Liver (tissue), 3 donors: ENCODE measurements at regions not wholly inside any gene's neighbourhood (a gene's known extent, or its start where the extent isn't known, plus 50 kb on each side); places are given as distances from the start of the nearest gene placed in this dataset.

ENCODE experiments used
- ATF3 ChIP-seq: IDR thresholded peaks from 2 replicates; pipeline ENCODE4 v1.6.1; 2016; ENCODE audit warnings: antibody characterized with exemption
- CTCF ChIP-seq: fragments of 150-350 bp; IDR thresholded peaks from 2 replicates; pipeline ENCODE4 v1.5.1; 2017; ENCODE audit warnings: improper control_type of control experiment, low read depth, low read length; ENCODE audit not compliant: missing input control
- EGR1 ChIP-seq, 2 donors: IDR thresholded peaks; 2 replicates each; pipeline ENCODE4 v1.6.1; 2016 to 2018; ENCODE audit warnings: antibody characterized with exemption in 2 of 2, low read depth in 2 of 2
- FOXA1 ChIP-seq: IDR thresholded peaks from 2 replicates; pipeline ENCODE4 v1.6.1; 2016; ENCODE audit warnings: antibody characterized with exemption
- GABPA ChIP-seq, 2 donors: IDR thresholded peaks in 1 of 2; conservative IDR thresholded peaks in 1 of 2; 2 replicates each; pipeline ENCODE4 v1.6.1; 2016; ENCODE audit warnings: antibody characterized with exemption in 2 of 2, mild to moderate bottlenecking in 1 of 2, moderate library complexity in 1 of 2
- JUND ChIP-seq, 2 donors: IDR thresholded peaks; 2 replicates each; pipeline ENCODE4 v1.6.1; 2016; ENCODE audit warnings: antibody characterized with exemption in 2 of 2
- RAD21 ChIP-seq, 2 donors: IDR thresholded peaks; 2 replicates each; pipeline ENCODE4 v1.6.1; 2016; ENCODE audit warnings: antibody characterized with exemption in 2 of 2, mild to moderate bottlenecking in 2 of 2
- REST ChIP-seq: IDR thresholded peaks from 2 replicates; pipeline ENCODE4 v1.6.1; 2016; ENCODE audit warnings: antibody characterized with exemption, mild to moderate bottlenecking
- RXRA ChIP-seq, 2 donors: IDR thresholded peaks; 2 replicates each; pipeline ENCODE4 v1.6.1; 2017 to 2018; ENCODE audit warnings: antibody characterized with exemption in 2 of 2, mild to moderate bottlenecking in 1 of 2
- SP1 ChIP-seq: IDR thresholded peaks from 2 replicates; pipeline ENCODE4 v1.6.1; 2018; ENCODE audit warnings: antibody characterized with exemption, mild to moderate bottlenecking
- ZBTB33 ChIP-seq: IDR thresholded peaks from 2 replicates; pipeline ENCODE4 v1.6.1; 2016; ENCODE audit warnings: antibody characterized with exemption
- TF ChIP-seq, protein P1 (sequence below): IDR thresholded peaks from 2 replicates; pipeline ENCODE4 v1.6.1; 2016; ENCODE audit warnings: antibody characterized with exemption
- donor health status: healthy.
- donor health status: healthy.

DNA sequence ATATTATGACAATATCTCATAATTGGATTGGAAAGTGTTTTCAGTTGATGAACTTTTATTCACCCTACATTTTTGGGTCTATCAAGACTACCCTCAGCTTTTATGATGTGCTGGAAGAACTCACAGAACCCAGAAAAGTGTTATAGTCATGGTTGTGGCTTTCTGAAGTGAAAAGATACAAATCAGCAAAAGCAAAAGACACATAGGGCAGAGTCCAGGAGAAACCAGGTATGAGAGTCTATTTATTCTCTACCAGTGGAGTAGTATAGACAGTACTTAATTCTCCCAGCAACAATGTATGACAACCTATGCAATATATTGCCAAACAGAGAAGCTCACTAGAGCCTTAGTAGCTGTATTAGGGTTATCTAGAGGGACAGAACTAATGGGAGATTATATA is 280.4 kb upstream of the TTC14 start:
- TF ChIP-seq RXRA (IDR thresholded peaks at IDR 0.05) (no peak), CTCF (no peak), REST (no peak), RAD21 (IDR thresholded peaks at IDR 0.05) (no peak), SP1 (no peak), EGR1 (IDR thresholded peaks at IDR 0.05; ENCODE audit: low read depth in 2 of 2) (no peak), GABPA (IDR thresholded peaks at IDR 0.05 in 1 of 2, conservative IDR thresholded peaks at IDR 0.05 in 1 of 2) (no peak), JUND (IDR thresholded peaks at IDR 0.05) (no peak), FOXA1 (no peak), ZBTB33 (no peak), ATF3 (no peak)
- TF ChIP-seq, protein P1, sequence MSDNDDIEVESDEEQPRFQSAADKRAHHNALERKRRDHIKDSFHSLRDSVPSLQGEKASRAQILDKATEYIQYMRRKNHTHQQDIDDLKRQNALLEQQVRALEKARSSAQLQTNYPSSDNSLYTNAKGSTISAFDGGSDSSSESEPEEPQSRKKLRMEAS, result no peak
